B cell (primary cell): ENCODE measurements at regions not wholly inside any gene's neighbourhood (a gene's known extent, or its start where the extent isn't known, plus 50 kb on each side); places are given as distances from the start of the nearest gene placed in this dataset.

ENCODE experiments used
- ATAC-seq: fragments of 200-7000 bp; cut with Tn5 transposase; one replicate; pipeline ENCODE4 v1.10.0; 2021; ENCODE audit warnings: low read depth, mild to moderate bottlenecking, moderate number of reproducible peaks, moderate library complexity
- CTCF ChIA-PET: fragments of 350-600 bp; sonication (Branson Sonifier 250); formaldehyde crosslinking; loops from one replicate; lab custom pipeline; 2021; ENCODE audit warnings: antibody characterized with exemption, inconsistent platforms; lab: Charles Lee
- POLR2A ChIA-PET: fragments of 350-600 bp; sonication (Branson Sonifier 250); formaldehyde crosslinking; loops from one replicate; lab custom pipeline; 2021; ENCODE audit warnings: antibody characterized with exemption; lab: Charles Lee
- DNase-seq: peaks from one replicate; pipeline ENCODE4 v3.0.0; 2013
- H2AFZ ChIP-seq: 2 replicates; pipeline ENCODE4 v1.6.1; 2012; ENCODE audit warnings: mild to moderate bottlenecking, low read depth, low read length; ENCODE audit not compliant: insufficient read depth, poor library complexity, severe bottlenecking
- H3K27ac ChIP-seq, 2 donors: 1 replicate in 1 of 2; 2 replicates in 1 of 2; pipeline ENCODE4 v1.5.1; 2012 to 2013; ENCODE audit warnings: low read length in 2 of 2, mild to moderate bottlenecking in 2 of 2, moderate library complexity in 1 of 2
- H3K27me3 ChIP-seq, 4 experiments: fragments of 200-600 bp in 1 of 4; sonication (generic) in 1 of 4; replicated peaks in 1 of 4; 1 replicate in 2 of 4; 2 replicates in 2 of 4; pipeline versions ENCODE4 v1.6.1 to v1.7.0; 2013 to 2016; ENCODE audit warnings: low read length in 3 of 4, mild to moderate bottlenecking in 2 of 4, mixed read lengths in 1 of 4, moderate library complexity in 1 of 4; ENCODE audit not compliant: insufficient read depth in 4 of 4, control insufficient read depth in 3 of 4; ENCODE audit errors: control extremely low read depth in 1 of 4
- H3K36me3 ChIP-seq, 2 experiments: replicated peaks in 1 of 2; 1 replicate in 1 of 2; 2 replicates in 1 of 2; pipeline versions ENCODE4 v1.6.1 to v1.7.1; 2013; ENCODE audit warnings: low read length in 1 of 2; ENCODE audit not compliant: insufficient read depth in 2 of 2, control insufficient read depth in 1 of 2; ENCODE audit errors: control extremely low read depth in 1 of 2, extremely low read depth in 1 of 2
- H3K4me1 ChIP-seq, 2 donors: fragments of 200-600 bp in 1 of 2; sonication (generic) in 1 of 2; 1 replicate in 1 of 2; 2 replicates in 1 of 2; pipeline versions ENCODE4 v1.5.1 to v1.6.1; 2013 to 2017; ENCODE audit warnings: low read length in 2 of 2; ENCODE audit not compliant: control insufficient read depth in 2 of 2, insufficient read depth in 2 of 2
- H3K4me2 ChIP-seq: replicated peaks from 2 replicates; pipeline ENCODE3; 2012; ENCODE audit warnings: mild to moderate bottlenecking, low read depth, low read length; ENCODE audit not compliant: poor library complexity, severe bottlenecking
- H3K4me3 ChIP-seq, 5 experiments: fragments of 200-600 bp in 1 of 5; sonication (generic) in 1 of 5; 1 replicate in 3 of 5; 2 replicates in 2 of 5; pipeline versions ENCODE4 v1.5.1 to v1.7.0; 2011 to 2016; ENCODE audit warnings: low read length in 4 of 5, mild to moderate bottlenecking in 4 of 5, low read depth in 2 of 5, control low read depth in 1 of 5, moderate library complexity in 1 of 5; ENCODE audit not compliant: insufficient read depth in 1 of 5; ENCODE audit errors: control extremely low read depth in 1 of 5, extremely low read depth in 1 of 5
- H3K79me2 ChIP-seq: fragments of 200-600 bp; sonication (generic); one replicate; pipeline ENCODE4 v1.6.0; 2016; ENCODE audit warnings: low read length; ENCODE audit not compliant: control insufficient read depth, insufficient read depth
- H3K9ac ChIP-seq: fragments of 200-600 bp; sonication (generic); 2 replicates; pipeline ENCODE4 v1.6.1; 2017; ENCODE audit warnings: mild to moderate bottlenecking, low read length, moderate library complexity
- H3K9me3 ChIP-seq, 3 donors: one replicate each; pipeline versions ENCODE4 v1.6.1 to v1.7.1; 2013; ENCODE audit warnings: low read length in 2 of 3; ENCODE audit not compliant: control insufficient read depth in 2 of 3, insufficient read depth in 1 of 3; ENCODE audit errors: control extremely low read depth in 1 of 3
- H4K20me1 ChIP-seq: 2 replicates; pipeline ENCODE4 v1.6.0; 2012; ENCODE audit warnings: mild to moderate bottlenecking, low read length; ENCODE audit not compliant: insufficient read depth, control insufficient read depth, poor library complexity, severe bottlenecking
- H3K27ac Mint-ChIP-seq: one replicate; pipeline ENCODE4 v1.8.0; 2021; ENCODE audit warnings: mixed read lengths
- H3K27me3 Mint-ChIP-seq: one replicate; pipeline ENCODE4 v1.8.0; 2021; ENCODE audit warnings: mixed read lengths
- H3K4me1 Mint-ChIP-seq: one replicate; pipeline ENCODE4 v1.8.0; 2021; ENCODE audit warnings: mixed read lengths
- H3K4me3 Mint-ChIP-seq: one replicate; pipeline ENCODE4 v1.8.0; 2021; ENCODE audit warnings: mixed read lengths
- H3K9me3 Mint-ChIP-seq: one replicate; pipeline ENCODE4 v1.8.0; 2022; ENCODE audit warnings: mixed read lengths; ENCODE audit not compliant: insufficient read depth
- EZH2 ChIP-seq: IDR thresholded peaks from 2 replicates; pipeline ENCODE4 v1.6.1; 2012; ENCODE audit warnings: borderline replicate concordance, low read depth, mild to moderate bottlenecking, moderate library complexity, low read length; ENCODE audit not compliant: insufficient read depth, poor library complexity, severe bottlenecking
- WGBS: methylation state at CpG from one replicate; pipeline ENCODE4 v1.1.5; 2013; ENCODE audit warnings: missing lambda C conversion rate; ENCODE audit not compliant: insufficient coverage; 5-methylcytosine and 5-hydroxymethylcytosine counted together
- intact Hi-C: fragments of 100-400 bp; cut with micrococcal nuclease; formaldehyde crosslinking; loops from one replicate; pipeline ENCODE4 v1.10.0; 2022
- TF ChIP-seq, protein P1 (sequence below): fragments of 200-600 bp; IDR thresholded peaks from one replicate; pipeline ENCODE4 v1.8.0; 2022; ENCODE audit warnings: antibody characterized with exemption, mild to moderate bottlenecking

DNA sequence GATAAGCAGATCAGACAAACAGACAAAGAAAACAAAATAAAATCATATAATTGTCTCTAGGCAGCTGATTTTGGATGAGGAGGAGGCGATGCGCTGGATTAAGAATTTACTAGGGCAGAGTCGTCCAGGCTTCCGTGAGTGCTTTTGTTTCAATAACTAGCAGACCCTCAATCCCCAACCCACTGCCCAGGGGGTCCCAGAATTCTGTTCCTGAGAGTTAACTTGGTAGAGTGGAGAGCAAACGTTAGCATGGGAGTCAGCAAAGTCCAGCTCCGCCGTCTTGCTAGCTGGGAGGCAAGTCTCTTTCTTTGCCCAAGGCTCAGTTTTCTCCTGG is 95.5 kb upstream of the TBX5 start:
- ATAC-seq (no peak), DNase-seq (no peak)
- Mint-ChIP-seq H3K27me3 (peaks cover 38% of the 10 kb centered on the region), H3K4me1 (no peaks in the 10 kb centered on the region), H3K4me3 (no peak overlapping the region), H3K27ac (no peak overlapping the region), H3K9me3 (no peaks in the 10 kb centered on the region)
- 33% methylated on average over 3 of the region's 7 CpGs for WGBS
- ChIA-PET POLR2A (no interaction called here), CTCF (interaction anchor here (4.9 kb wide), 1 partner anchor 8 kb away, joined by 18 read pairs; no protein-coding TSS in a partner anchor)
- H3K9ac ChIP-seq, result no peak overlapping the region
- no peaks in the 10 kb centered on the region for H3K4me1 ChIP-seq
- H3K79me2 ChIP-seq, result no peaks in the 10 kb centered on the region
- no peak overlapping the region for H3K4me2 ChIP-seq
- TF ChIP-seq, protein P1, sequence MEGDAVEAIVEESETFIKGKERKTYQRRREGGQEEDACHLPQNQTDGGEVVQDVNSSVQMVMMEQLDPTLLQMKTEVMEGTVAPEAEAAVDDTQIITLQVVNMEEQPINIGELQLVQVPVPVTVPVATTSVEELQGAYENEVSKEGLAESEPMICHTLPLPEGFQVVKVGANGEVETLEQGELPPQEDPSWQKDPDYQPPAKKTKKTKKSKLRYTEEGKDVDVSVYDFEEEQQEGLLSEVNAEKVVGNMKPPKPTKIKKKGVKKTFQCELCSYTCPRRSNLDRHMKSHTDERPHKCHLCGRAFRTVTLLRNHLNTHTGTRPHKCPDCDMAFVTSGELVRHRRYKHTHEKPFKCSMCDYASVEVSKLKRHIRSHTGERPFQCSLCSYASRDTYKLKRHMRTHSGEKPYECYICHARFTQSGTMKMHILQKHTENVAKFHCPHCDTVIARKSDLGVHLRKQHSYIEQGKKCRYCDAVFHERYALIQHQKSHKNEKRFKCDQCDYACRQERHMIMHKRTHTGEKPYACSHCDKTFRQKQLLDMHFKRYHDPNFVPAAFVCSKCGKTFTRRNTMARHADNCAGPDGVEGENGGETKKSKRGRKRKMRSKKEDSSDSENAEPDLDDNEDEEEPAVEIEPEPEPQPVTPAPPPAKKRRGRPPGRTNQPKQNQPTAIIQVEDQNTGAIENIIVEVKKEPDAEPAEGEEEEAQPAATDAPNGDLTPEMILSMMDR, result no peak
- no peak for TF ChIP-seq EZH2
- intact Hi-C loops, result no loop called here
- no peaks in the 10 kb centered on the region for H4K20me1 ChIP-seq
- H2AFZ ChIP-seq, result no peak overlapping the region
- no peaks in the 10 kb centered on the region for H3K36me3 ChIP-seq
- no peaks in the 10 kb centered on the region for H3K9me3 ChIP-seq
- H3K4me3 ChIP-seq, result no peak overlapping the region
- no peak overlapping the region for H3K27ac ChIP-seq
- peaks cover 0 to 9% (median 4%) of the 10 kb centered on the region in 4 experiments for H3K27me3 ChIP-seq

DNA sequence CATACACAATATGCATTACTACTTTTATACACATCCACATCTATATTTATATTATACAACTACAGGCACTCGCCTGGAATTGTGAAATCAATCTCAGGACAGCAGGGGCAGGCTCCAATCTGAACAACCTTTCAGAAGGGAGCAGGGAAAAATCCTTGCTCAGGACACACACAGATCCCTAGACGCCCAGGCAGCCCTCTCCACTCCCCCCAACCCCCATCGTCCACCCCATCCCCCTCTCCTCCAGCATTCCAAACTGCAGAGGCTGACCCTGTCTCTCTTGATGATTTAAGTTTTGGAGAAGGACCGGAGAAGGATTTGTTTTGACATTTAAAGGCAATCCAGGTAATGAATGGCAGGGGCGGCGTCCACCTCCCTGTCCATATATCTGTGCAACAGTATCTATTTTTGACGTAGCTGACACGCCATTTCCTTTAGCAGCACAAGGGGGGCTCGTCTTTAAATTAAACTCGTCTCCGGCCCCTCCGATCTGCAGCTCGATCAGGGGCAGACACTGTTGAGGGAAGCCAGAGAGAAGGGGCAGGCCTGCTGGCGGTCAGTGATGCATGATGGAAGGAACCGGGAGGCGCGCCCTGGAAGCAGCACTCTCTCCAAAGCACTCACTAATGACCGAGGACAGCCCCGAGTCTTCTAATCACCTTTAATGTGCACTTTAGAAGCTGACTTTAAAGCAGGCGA is 95.0 kb upstream of the TBX5 start:
- H3K27ac ChIP-seq, result no peak overlapping the region
- no peak for TF ChIP-seq EZH2
- TF ChIP-seq, protein P1, result no peak
- intact Hi-C loops, result no loop called here
- no peaks in the 10 kb centered on the region for H3K9me3 ChIP-seq
- Mint-ChIP-seq H3K4me3 (no peak overlapping the region), H3K27ac (no peak overlapping the region), H3K4me1 (no peaks in the 10 kb centered on the region), H3K27me3 (peaks cover 35% of the 10 kb centered on the region), H3K9me3 (no peaks in the 10 kb centered on the region)
- H4K20me1 ChIP-seq, result no peaks in the 10 kb centered on the region
- WGBS, result 4% methylated on average over 13 of the region's 20 CpGs
- H3K4me3 ChIP-seq, result no peak overlapping the region
- DNase-seq (no peak), ATAC-seq (no peak)
- CTCF ChIA-PET, result interaction anchor here (4.9 kb wide), 1 partner anchor 8 kb away, joined by 18 read pairs; no protein-coding TSS in a partner anchor
- H2AFZ ChIP-seq, result no peak overlapping the region
- H3K9ac ChIP-seq, result no peak overlapping the region
- H3K79me2 ChIP-seq, result no peaks in the 10 kb centered on the region
- POLR2A ChIA-PET, result no interaction called here
- no peaks in the 10 kb centered on the region for H3K4me1 ChIP-seq
- H3K36me3 ChIP-seq, result no peaks in the 10 kb centered on the region
- H3K27me3 ChIP-seq, result peaks cover 0 to 9% (median 4%) of the 10 kb centered on the region in 4 experiments
- no peak overlapping the region for H3K4me2 ChIP-seq
